IMR-90 (cell line): ENCODE measurements at regions not wholly inside any gene's neighbourhood (a gene's known extent, or its start where the extent isn't known, plus 50 kb on each side); places are given as distances from the start of the nearest gene placed in this dataset.

Experiments
- ATAC-seq: fragments of 200-7000 bp; cut with Tn5 transposase; 2 replicates; pipeline ENCODE4 v1.9.1; 2020; ENCODE audit warnings: low read depth, mild to moderate bottlenecking, moderate library complexity
- BruUV-seq: library from RNA; stranded (reverse); fragments of 400-500 nt; replicated peaks from 2 replicates; lab custom pipeline; 2021; lab: Mats Ljungman, UMichigan
- CTCF ChIA-PET: fragments of 300-600 bp; formaldehyde crosslinking; extraction: SDS; loops from one replicate; lab custom pipeline; 2021; ENCODE audit warnings: antibody characterized with exemption; lab: Yijun Ruan, JAX
- POLR2A ChIA-PET: fragments of 300-600 bp; sonication (Branson Sonifier 250); formaldehyde crosslinking; loops from one replicate; lab custom pipeline; 2022; ENCODE audit warnings: antibody characterized with exemption; ENCODE audit not compliant: unreplicated experiment; lab: Charles Lee
- DNase-seq: peaks from one replicate; pipeline ENCODE4 v3.0.0; 2013
- H2AFZ ChIP-seq: replicated peaks from 2 replicates; pipeline ENCODE3; 2013; ENCODE audit warnings: low read length, mild to moderate bottlenecking; ENCODE audit not compliant: poor library complexity
- H2AK5ac ChIP-seq: 2 replicates; pipeline ENCODE4 v1.6.1; 2013; ENCODE audit warnings: low read depth, low read length, inconsistent platforms
- H2AK9ac ChIP-seq: replicated peaks from 2 replicates; pipeline ENCODE3; 2013; ENCODE audit warnings: mild to moderate bottlenecking, low read depth, low read length, moderate library complexity; ENCODE audit not compliant: poor library complexity
- H2BK120ac ChIP-seq: 2 replicates; pipeline ENCODE4 v1.6.1; 2013; ENCODE audit warnings: low read depth, low read length, inconsistent platforms
- H2BK15ac ChIP-seq: 3 replicates; pipeline ENCODE4 v1.6.1; 2013; ENCODE audit warnings: low read depth, low read length, inconsistent platforms
- H2BK20ac ChIP-seq: 2 replicates; pipeline ENCODE4 v1.6.1; 2013; ENCODE audit warnings: low read depth, mild to moderate bottlenecking, inconsistent platforms, low read length, moderate library complexity
- H2BK5ac ChIP-seq: 2 replicates; pipeline ENCODE4 v1.6.1; 2013; ENCODE audit warnings: mild to moderate bottlenecking, low read depth, low read length, inconsistent platforms; ENCODE audit not compliant: poor library complexity, severe bottlenecking
- H3K14ac ChIP-seq: replicated peaks from 2 replicates; pipeline ENCODE4 v1.6.1; 2013; ENCODE audit warnings: low read depth, low read length, inconsistent platforms
- H3K18ac ChIP-seq: 2 replicates; pipeline ENCODE4 v1.6.1; 2013; ENCODE audit warnings: low read depth, low read length, control low read depth
- H3K23ac ChIP-seq: 2 replicates; pipeline ENCODE4 v1.6.1; 2013; ENCODE audit warnings: low read depth, low read length, inconsistent platforms
- H3K27ac ChIP-seq: 2 replicates; pipeline ENCODE4 v1.5.1; 2013; ENCODE audit warnings: mild to moderate bottlenecking, control low read depth, low read length; ENCODE audit not compliant: insufficient read depth
- H3K27me3 ChIP-seq: 2 replicates; pipeline ENCODE4 v1.6.1; 2013; ENCODE audit warnings: low read length; ENCODE audit not compliant: control insufficient read depth, insufficient read depth
- H3K36me3 ChIP-seq: 2 replicates; pipeline ENCODE4 v1.6.1; 2013; ENCODE audit warnings: low read length, mixed read lengths; ENCODE audit not compliant: control insufficient read depth, insufficient read depth
- H3K4ac ChIP-seq: 2 replicates; pipeline ENCODE4 v1.6.1; 2013; ENCODE audit warnings: low read depth, low read length, inconsistent platforms
- H3K4me1 ChIP-seq: 2 replicates; pipeline ENCODE4 v1.6.1; 2013; ENCODE audit warnings: low read length, mixed read lengths; ENCODE audit not compliant: control insufficient read depth, insufficient read depth
- H3K4me2 ChIP-seq: 2 replicates; pipeline ENCODE4 v1.6.1; 2013; ENCODE audit warnings: low read depth, mild to moderate bottlenecking, control low read depth, low read length, moderate library complexity
- H3K4me3 ChIP-seq: 2 replicates; pipeline ENCODE4 v1.5.1; 2013; ENCODE audit warnings: low read depth, mild to moderate bottlenecking, control low read depth, low read length, moderate library complexity; ENCODE audit not compliant: insufficient read depth
- H3K56ac ChIP-seq: 2 replicates; pipeline ENCODE4 v1.6.1; 2013; ENCODE audit warnings: low read length, inconsistent platforms; ENCODE audit not compliant: insufficient read depth; ENCODE audit errors: extremely low read depth
- H3K79me1 ChIP-seq, 2 experiments: 2 replicates each; pipeline ENCODE4 v1.6.1; 2013; ENCODE audit warnings: low read length in 2 of 2, inconsistent platforms in 1 of 2, low read depth in 1 of 2
- H3K9ac ChIP-seq: 2 replicates; pipeline ENCODE4 v1.6.1; 2013; ENCODE audit warnings: low read depth, low read length, control low read depth
- H3K9me1 ChIP-seq: 2 replicates; pipeline ENCODE4 v1.6.1; 2013; ENCODE audit warnings: low read length, inconsistent platforms; ENCODE audit not compliant: insufficient read depth
- H3K9me3 ChIP-seq: 2 replicates; pipeline ENCODE4 v1.6.1; 2013; ENCODE audit warnings: low read length; ENCODE audit not compliant: control insufficient read depth, insufficient read depth
- H4K20me1 ChIP-seq: 2 replicates; pipeline ENCODE4 v1.6.1; 2013; ENCODE audit warnings: low read length, inconsistent platforms; ENCODE audit not compliant: insufficient read depth
- H4K5ac ChIP-seq: 2 replicates; pipeline ENCODE4 v1.6.1; 2013; ENCODE audit warnings: mild to moderate bottlenecking, low read depth, low read length, control low read depth
- H4K8ac ChIP-seq, 2 experiments: 2 replicates each; pipeline ENCODE4 v1.6.1; 2013; ENCODE audit warnings: low read depth in 2 of 2, low read length in 2 of 2, control low read depth in 1 of 2, inconsistent platforms in 1 of 2
- H4K91ac ChIP-seq: 2 replicates; pipeline ENCODE4 v1.6.1; 2013; ENCODE audit warnings: low read depth, low read length, inconsistent platforms; ENCODE audit not compliant: insufficient read depth
- NFE2L2 ChIP-seq: fragments of 150-350 bp; IDR thresholded peaks from 2 replicates; pipeline ENCODE4 v1.6.1; 2016; ENCODE audit warnings: low read depth, mild to moderate bottlenecking, low read length
- POLR2A ChIP-seq: IDR thresholded peaks from 2 replicates; pipeline ENCODE4 v1.6.1; 2012; ENCODE audit warnings: mild to moderate bottlenecking, low read depth, low read length
- WGBS, 2 experiments: methylation state at CpG; one replicate each; pipeline versions ENCODE4 v1.1.5 to v1.1.7; 2013; ENCODE audit warnings: missing lambda C conversion rate in 2 of 2; ENCODE audit not compliant: insufficient read length in 1 of 2; ENCODE audit errors: extremely low coverage in 2 of 2; 5-methylcytosine and 5-hydroxymethylcytosine counted together
- dilution Hi-C: fragments of 300-500 bp; cut with HindIII; formaldehyde crosslinking; loops from one replicate; pipeline ENCODE4 v1.14.3; 2018; ENCODE audit warnings: low sequenced_read_pairs; ENCODE audit not compliant: unreplicated experiment
- in situ Hi-C: fragments of 300-500 bp; cut with MboI; formaldehyde crosslinking; loops from 3 replicates; pipeline ENCODE4 v1.14.3; 2019; ENCODE audit warnings: low sequenced_read_pairs, inconsistent platforms, mixed read lengths
- intact Hi-C: fragments of 100-400 bp; cut with micrococcal nuclease; formaldehyde crosslinking; loops from 2 replicates; pipeline ENCODE4 v1.10.0; 2022
- TF ChIP-seq, protein P1 (sequence below): fragments of 150-350 bp; IDR thresholded peaks from 2 replicates; pipeline ENCODE4 v1.6.1; 2016; ENCODE audit warnings: low read depth, mild to moderate bottlenecking, low read length, moderate library complexity, borderline replicate concordance

DNA sequence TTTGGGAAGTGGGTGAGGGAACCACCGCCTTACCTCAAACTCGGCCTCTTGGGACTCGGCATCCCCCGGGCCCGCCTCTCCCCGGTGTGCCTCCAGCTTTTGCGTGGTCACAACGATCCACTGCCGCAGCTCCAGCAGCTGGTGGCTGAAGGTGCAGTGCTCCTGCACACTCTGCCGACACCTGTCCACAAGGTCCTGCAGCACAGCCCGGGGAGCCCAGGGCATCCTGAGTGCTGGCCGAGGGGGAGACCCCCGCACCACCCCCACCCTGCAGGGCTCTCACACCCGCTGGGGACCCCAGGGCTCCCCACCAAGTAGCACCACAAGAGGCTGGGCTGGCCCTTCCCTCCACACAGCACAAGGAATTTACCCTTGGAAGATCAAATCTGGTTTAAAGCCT, 76.6 kb downstream of the SYNE3 start:
- in situ Hi-C loops (loop anchor here (5.0 to 25.0 kb wide), 3 partner anchors 87 to 555 kb away; no protein-coding TSS in a partner anchor), dilution Hi-C loops (no loop called here), intact Hi-C loops (no loop called here)
- Histone ChIP-seq H3K4me3 (no peak overlapping the region), H2AK5ac (no peak overlapping the region), H2BK5ac (no peak overlapping the region), H3K4me1 (peaks cover 5% of the 10 kb centered on the region), H3K56ac (no peak overlapping the region), H3K9me3 (no peaks in the 10 kb centered on the region), H2BK20ac (no peak overlapping the region), H4K91ac (no peak overlapping the region), H4K5ac (no peak overlapping the region), H3K23ac (no peak overlapping the region), H2BK15ac (no peak overlapping the region), H2AK9ac (no peak overlapping the region), H3K18ac (no peak overlapping the region), H3K9ac (no peak overlapping the region), H3K79me1 (no peaks in the 10 kb centered on the region), H3K4ac (no peak overlapping the region), H3K14ac (no peak overlapping the region), H4K20me1 (no peaks in the 10 kb centered on the region), H3K27me3 (no peaks in the 10 kb centered on the region), H3K9me1 (peaks cover 2% of the 10 kb centered on the region; the same call in 1 of the 2 replicates), H2AFZ (no peak overlapping the region), H3K36me3 (peaks cover 8% of the 10 kb centered on the region; the same call in 1 of the 2 replicates), H3K4me2 (no peak overlapping the region), H4K8ac (no peak overlapping the region), H2BK120ac (no peak overlapping the region), H3K27ac (no peak overlapping the region)
- TF ChIP-seq POLR2A, result no peak
- TF ChIP-seq, protein P1, sequence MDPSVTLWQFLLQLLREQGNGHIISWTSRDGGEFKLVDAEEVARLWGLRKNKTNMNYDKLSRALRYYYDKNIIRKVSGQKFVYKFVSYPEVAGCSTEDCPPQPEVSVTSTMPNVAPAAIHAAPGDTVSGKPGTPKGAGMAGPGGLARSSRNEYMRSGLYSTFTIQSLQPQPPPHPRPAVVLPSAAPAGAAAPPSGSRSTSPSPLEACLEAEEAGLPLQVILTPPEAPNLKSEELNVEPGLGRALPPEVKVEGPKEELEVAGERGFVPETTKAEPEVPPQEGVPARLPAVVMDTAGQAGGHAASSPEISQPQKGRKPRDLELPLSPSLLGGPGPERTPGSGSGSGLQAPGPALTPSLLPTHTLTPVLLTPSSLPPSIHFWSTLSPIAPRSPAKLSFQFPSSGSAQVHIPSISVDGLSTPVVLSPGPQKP, result no peak
- TF ChIP-seq NFE2L2, result no peak
- ChIA-PET CTCF (interaction anchor here (1.3 kb wide), 1 partner anchor 13 kb away, joined by 5 read pairs; no protein-coding TSS in a partner anchor), POLR2A (no interaction called here)
- DNase-seq, result no peak
- 90% methylated on average over 6 of the region's 14 CpGs; no CpG with 5 or more reads in 1 of the 2 experiments for WGBS, 2 experiments
- no TSS peak for BruUV-seq
- ATAC-seq, result no peak
